A549 (cell line): ENCODE measurements at regions not wholly inside any gene's neighbourhood (a gene's known extent, or its start where the extent isn't known, plus 50 kb on each side); places are given as distances from the start of the nearest gene placed in this dataset.

ENCODE experiments used
- ATAC-seq, 2 experiments: fragments of 200-7000 bp in 1 of 2; fragments of >200 bp in 1 of 2; cut with Nextera tagmentation in 1 of 2; cut with Tn5 transposase in 1 of 2; 3 replicates each; pipeline versions ENCODE4 v1.8.0 to v1.9.1; 2018 to 2020; ENCODE audit warnings: mild to moderate bottlenecking in 1 of 2, moderate library complexity in 1 of 2
- CTCF ChIA-PET: fragments of 300-600 bp; sonication (Branson Sonifier 250); formaldehyde crosslinking; extraction: SDS; loops from one replicate; lab custom pipeline; 2021; ENCODE audit warnings: antibody characterized with exemption, inconsistent platforms; lab: Yijun Ruan, JAX
- POLR2A ChIA-PET: fragments of 350-600 bp; formaldehyde crosslinking; extraction: SDS; loops from one replicate; lab custom pipeline; 2021; ENCODE audit warnings: antibody characterized with exemption, inconsistent platforms; lab: Yijun Ruan, JAX
- DNase-seq, 2 experiments: peaks; one replicate each; pipeline versions ENCODE4 v3.0.0 to v3.0.0-alpha.2; 2011 to 2016; ENCODE audit warnings: low read depth in 1 of 2, low spot score in 1 of 2
- FAIRE-seq: peaks from 2 replicates; lab custom pipeline; 2011; peaks lifted over from hg19 to GRCh38; lab: Jason Lieb, UNC
- H3K27ac ChIP-seq, 2 experiments: fragments of >200 bp; sonication (Bioruptor Twin); formaldehyde crosslinking; 3 replicates each; pipeline ENCODE4 v1.5.1; 2016 to 2017
- H3K4me1 ChIP-seq: fragments of >200 bp; sonication (Bioruptor Twin); formaldehyde crosslinking; 3 replicates; pipeline ENCODE4 v1.6.1; 2016
- H3K4me2 ChIP-seq: fragments of >200 bp; sonication (Bioruptor Twin); formaldehyde crosslinking; 3 replicates; pipeline ENCODE4 v1.6.1; 2016
- H3K4me3 ChIP-seq: fragments of >200 bp; sonication (Bioruptor Twin); formaldehyde crosslinking; 3 replicates; pipeline ENCODE4 v1.5.1; 2016
- H3K9me3 ChIP-seq: fragments of >200 bp; sonication (Bioruptor Twin); formaldehyde crosslinking; 3 replicates; pipeline ENCODE4 v1.6.1; 2016
- CEBPB ChIP-seq, 2 experiments: fragments of >200 bp in 1 of 2; sonication (Bioruptor Twin) in 1 of 2; formaldehyde crosslinking in 1 of 2; IDR thresholded peaks; 2 replicates each; pipeline ENCODE4 v1.6.1; 2012 to 2016
- CHD2 ChIP-seq: fragments of 150-350 bp; IDR thresholded peaks from 2 replicates; pipeline ENCODE4 v1.6.1; 2014; ENCODE audit warnings: low read length; ENCODE audit not compliant: partially characterized antibody
- CHD4 ChIP-seq: fragments of 200-600 bp; sonication (generic); IDR thresholded peaks from 2 replicates; pipeline ENCODE4 v1.6.1; 2016; ENCODE audit warnings: antibody characterized with exemption, mild to moderate bottlenecking, borderline replicate concordance
- EHF ChIP-seq: fragments of 250-450 bp; sonication (Bioruptor Pico); IDR thresholded peaks from 2 replicates; pipeline ENCODE4 v1.5.0; 2020; ENCODE audit warnings: mild to moderate bottlenecking
- EP300 ChIP-seq, 2 experiments: fragments of >200 bp; sonication (Bioruptor Twin); formaldehyde crosslinking; IDR thresholded peaks; 2 replicates in 1 of 2; 3 replicates in 1 of 2; pipeline ENCODE4 v1.6.1; 2016 to 2017
- HDAC2 ChIP-seq: fragments of 200-600 bp; sonication (generic); IDR thresholded peaks from 2 replicates; pipeline ENCODE4 v1.6.1; 2016
- HEYL ChIP-seq: fragments of 250-450 bp; sonication (Bioruptor Pico); IDR thresholded peaks from 2 replicates; pipeline ENCODE4 v1.8.0; 2021; ENCODE audit warnings: mild to moderate bottlenecking, moderate library complexity
- HOXA7 ChIP-seq: fragments of 250-450 bp; sonication (Bioruptor Pico); IDR thresholded peaks from 2 replicates; pipeline ENCODE4 v1.5.0; 2020; ENCODE audit warnings: mild to moderate bottlenecking, moderate library complexity
- HOXB13 ChIP-seq: fragments of 250-450 bp; sonication (Bioruptor Pico); IDR thresholded peaks from 2 replicates; pipeline ENCODE4 v1.5.0; 2020; ENCODE audit warnings: low read depth, mild to moderate bottlenecking, moderate library complexity
- KDM5A ChIP-seq: fragments of 200-600 bp; sonication (generic); IDR thresholded peaks from 2 replicates; pipeline ENCODE4 v1.6.1; 2016; ENCODE audit warnings: antibody characterized with exemption, mild to moderate bottlenecking
- MAZ ChIP-seq: fragments of 150-350 bp; IDR thresholded peaks from 2 replicates; pipeline ENCODE4 v1.6.1; 2014; ENCODE audit warnings: antibody characterized with exemption, low read depth, low read length, borderline replicate concordance
- NFE2L2 ChIP-seq: fragments of 150-350 bp; conservative IDR thresholded peaks from 2 replicates; pipeline ENCODE4 v1.6.1; 2014; ENCODE audit warnings: low read length
- NR3C1 ChIP-seq: fragments of >200 bp; sonication (Bioruptor Twin); formaldehyde crosslinking; IDR thresholded peaks from 3 replicates; pipeline ENCODE4 v1.6.1; 2017
- PBX3 ChIP-seq: IDR thresholded peaks from 2 replicates; pipeline ENCODE4 v1.6.1; 2012
- SREBF2 ChIP-seq: fragments of 450-650 bp; IDR thresholded peaks from 2 replicates; pipeline ENCODE4 v1.6.1; 2014; ENCODE audit warnings: mild to moderate bottlenecking, moderate library complexity
- TP53 ChIP-seq: fragments of 250-450 bp; sonication (Bioruptor Pico); IDR thresholded peaks from 2 replicates; pipeline ENCODE4 v1.5.0; 2021; ENCODE audit warnings: mild to moderate bottlenecking, moderate library complexity
- ZC3H11A ChIP-seq: fragments of 450-650 bp; IDR thresholded peaks from 2 replicates; pipeline ENCODE4 v1.6.1; 2014; ENCODE audit warnings: antibody characterized with exemption, mild to moderate bottlenecking
- ZFP36 ChIP-seq: fragments of 450-650 bp; IDR thresholded peaks from 2 replicates; pipeline ENCODE4 v1.6.1; 2014; ENCODE audit warnings: borderline replicate concordance; ENCODE audit not compliant: partially characterized antibody
- WGBS: methylation state at CpG from one replicate; pipeline ENCODE4 v1.1.6; 2017; ENCODE audit errors: missing lambda C conversion rate; 5-methylcytosine and 5-hydroxymethylcytosine counted together
- TF ChIP-seq, protein P1 (sequence below): fragments of >200 bp; sonication (Bioruptor Twin); formaldehyde crosslinking; IDR thresholded peaks from 3 replicates; pipeline ENCODE4 v1.6.1; 2016
- TF ChIP-seq, protein P2 (sequence below): fragments of >200 bp; sonication (Bioruptor Twin); formaldehyde crosslinking; IDR thresholded peaks from 3 replicates; pipeline ENCODE4 v1.5.1; 2016
- TF ChIP-seq, protein P3 (sequence below): fragments of 250-450 bp; sonication (Bioruptor Pico); IDR thresholded peaks from 2 replicates; pipeline ENCODE4 v1.5.0; 2021; ENCODE audit warnings: mild to moderate bottlenecking, moderate library complexity, borderline replicate concordance

GRCh38 chrX:149363965-149364364 lies 141.1 kb downstream of the IDS start:
- ChIA-PET POLR2A (no interaction called here), CTCF (no interaction called here)
- ATAC-seq: no peak

DNA sequence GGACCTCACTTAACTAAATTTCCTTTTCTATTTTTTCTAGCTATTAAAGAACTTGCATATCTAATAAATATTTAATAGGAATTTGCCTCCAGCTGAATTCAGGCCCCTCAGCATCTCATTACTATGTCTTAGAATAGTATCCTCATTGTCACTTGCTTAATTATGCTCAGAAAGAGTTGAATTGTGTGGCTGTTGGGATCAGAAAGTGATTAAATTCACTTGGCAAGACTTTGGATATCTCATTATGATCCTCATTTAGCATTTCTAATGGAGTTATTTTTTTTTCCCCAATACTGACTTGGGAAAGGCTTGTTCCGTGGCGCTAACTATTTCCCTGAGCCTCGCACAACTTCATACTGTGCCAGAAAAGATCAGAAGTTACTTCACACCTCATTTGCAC lies 158.8 kb downstream of the IDS start:
- TF ChIP-seq CHD4: no peak
- TF ChIP-seq CHD2: no peak
- no peak for TF ChIP-seq EP300 (IDR thresholded peaks at IDR 0.05)
- no peak for TF ChIP-seq MAZ
- TF ChIP-seq PBX3: no peak
- no peak for TF ChIP-seq ZC3H11A
- no peak for FAIRE-seq
- ChIA-PET POLR2A (no interaction called here), CTCF (no interaction called here)
- ATAC-seq: no peak
- no peaks in the 10 kb centered on the region for H3K4me1 ChIP-seq
- H3K27ac ChIP-seq: no peak overlapping the region
- no peak overlapping the region for H3K4me2 ChIP-seq
- 43% methylated on average over 3 of the region's 3 CpGs for WGBS
- H3K4me3 ChIP-seq: no peak overlapping the region
- DNase-seq: no peak
- no peaks in the 10 kb centered on the region for H3K9me3 ChIP-seq

More at GRCh38 chrX:149363965-149364364, 141.1 kb downstream of the IDS start:
- Histone ChIP-seq H3K4me2 (no peak overlapping the region), H3K9me3 (no peaks in the 10 kb centered on the region), H3K4me1 (no peaks in the 10 kb centered on the region), H3K4me3 (no peak overlapping the region), H3K27ac (no peak overlapping the region)
- FAIRE-seq: no peak
- DNase-seq: no peak
- WGBS: 14% methylated on average over 2 of the region's 2 CpGs
- no peak for TF ChIP-seq KDM5A
- TF ChIP-seq HEYL: no peak
- no peak for TF ChIP-seq EHF (CRISPR knock-in tag)
- TF ChIP-seq, protein P1, sequence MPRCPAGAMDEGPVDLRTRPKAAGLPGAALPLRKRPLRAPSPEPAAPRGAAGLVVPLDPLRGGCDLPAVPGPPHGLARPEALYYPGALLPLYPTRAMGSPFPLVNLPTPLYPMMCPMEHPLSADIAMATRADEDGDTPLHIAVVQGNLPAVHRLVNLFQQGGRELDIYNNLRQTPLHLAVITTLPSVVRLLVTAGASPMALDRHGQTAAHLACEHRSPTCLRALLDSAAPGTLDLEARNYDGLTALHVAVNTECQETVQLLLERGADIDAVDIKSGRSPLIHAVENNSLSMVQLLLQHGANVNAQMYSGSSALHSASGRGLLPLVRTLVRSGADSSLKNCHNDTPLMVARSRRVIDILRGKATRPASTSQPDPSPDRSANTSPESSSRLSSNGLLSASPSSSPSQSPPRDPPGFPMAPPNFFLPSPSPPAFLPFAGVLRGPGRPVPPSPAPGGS: no peak
- no peak for TF ChIP-seq HDAC2
- no peak for TF ChIP-seq NR3C1
- TF ChIP-seq, protein P2, sequence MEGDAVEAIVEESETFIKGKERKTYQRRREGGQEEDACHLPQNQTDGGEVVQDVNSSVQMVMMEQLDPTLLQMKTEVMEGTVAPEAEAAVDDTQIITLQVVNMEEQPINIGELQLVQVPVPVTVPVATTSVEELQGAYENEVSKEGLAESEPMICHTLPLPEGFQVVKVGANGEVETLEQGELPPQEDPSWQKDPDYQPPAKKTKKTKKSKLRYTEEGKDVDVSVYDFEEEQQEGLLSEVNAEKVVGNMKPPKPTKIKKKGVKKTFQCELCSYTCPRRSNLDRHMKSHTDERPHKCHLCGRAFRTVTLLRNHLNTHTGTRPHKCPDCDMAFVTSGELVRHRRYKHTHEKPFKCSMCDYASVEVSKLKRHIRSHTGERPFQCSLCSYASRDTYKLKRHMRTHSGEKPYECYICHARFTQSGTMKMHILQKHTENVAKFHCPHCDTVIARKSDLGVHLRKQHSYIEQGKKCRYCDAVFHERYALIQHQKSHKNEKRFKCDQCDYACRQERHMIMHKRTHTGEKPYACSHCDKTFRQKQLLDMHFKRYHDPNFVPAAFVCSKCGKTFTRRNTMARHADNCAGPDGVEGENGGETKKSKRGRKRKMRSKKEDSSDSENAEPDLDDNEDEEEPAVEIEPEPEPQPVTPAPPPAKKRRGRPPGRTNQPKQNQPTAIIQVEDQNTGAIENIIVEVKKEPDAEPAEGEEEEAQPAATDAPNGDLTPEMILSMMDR: no peak

DNA sequence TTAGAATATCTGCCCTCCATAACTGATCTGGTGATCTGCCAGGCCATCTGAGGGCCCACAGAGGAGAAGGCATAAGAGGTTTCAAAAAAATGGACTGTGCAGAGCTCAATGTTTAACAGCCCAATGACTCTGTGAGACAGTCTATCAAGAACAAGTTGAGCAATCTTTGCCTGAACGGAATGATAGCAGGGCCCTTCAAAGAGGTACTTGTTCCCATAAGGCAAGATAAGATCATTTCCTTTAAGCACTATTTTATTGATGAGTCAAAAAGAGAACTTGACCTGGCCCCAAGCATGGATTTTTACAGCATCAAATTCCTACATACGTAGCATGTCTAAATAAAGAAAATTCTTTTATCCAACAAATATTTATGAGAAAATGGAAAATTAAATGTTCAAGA lies 182.8 kb downstream of the IDS start:
- TF ChIP-seq HOXA7 (CRISPR knock-in tag) (no peak), HOXB13 (CRISPR knock-in tag) (no peak), EHF (CRISPR knock-in tag) (no peak), SREBF2 (no peak), NFE2L2 (no peak), TP53 (no peak), CEBPB (IDR thresholded peaks at IDR 0.05) (no peak), ZFP36 (no peak)
- TF ChIP-seq, protein P3, sequence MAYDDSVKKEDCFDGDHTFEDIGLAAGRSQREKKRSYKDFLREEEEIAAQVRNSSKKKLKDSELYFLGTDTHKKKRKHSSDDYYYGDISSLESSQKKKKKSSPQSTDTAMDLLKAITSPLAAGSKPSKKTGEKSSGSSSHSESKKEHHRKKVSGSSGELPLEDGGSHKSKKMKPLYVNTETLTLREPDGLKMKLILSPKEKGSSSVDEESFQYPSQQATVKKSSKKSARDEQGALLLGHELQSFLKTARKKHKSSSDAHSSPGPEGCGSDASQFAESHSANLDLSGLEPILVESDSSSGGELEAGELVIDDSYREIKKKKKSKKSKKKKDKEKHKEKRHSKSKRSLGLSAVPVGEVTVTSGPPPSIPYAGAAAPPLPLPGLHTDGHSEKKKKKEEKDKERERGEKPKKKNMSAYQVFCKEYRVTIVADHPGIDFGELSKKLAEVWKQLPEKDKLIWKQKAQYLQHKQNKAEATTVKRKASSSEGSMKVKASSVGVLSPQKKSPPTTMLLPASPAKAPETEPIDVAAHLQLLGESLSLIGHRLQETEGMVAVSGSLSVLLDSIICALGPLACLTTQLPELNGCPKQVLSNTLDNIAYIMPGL (CRISPR knock-in tag): no peak
- TF ChIP-seq, all 56 proteins: peak for 0
- ChIA-PET POLR2A (no interaction called here), CTCF (no interaction called here)
- FAIRE-seq: no peak
- H3K27ac ChIP-seq: no peak overlapping the region
- no peaks in the 10 kb centered on the region for H3K9me3 ChIP-seq
- H3K4me2 ChIP-seq: no peak overlapping the region
- no peak for ATAC-seq
- H3K4me3 ChIP-seq: no peak overlapping the region
- no peaks in the 10 kb centered on the region for H3K4me1 ChIP-seq
- WGBS: 25% methylated on average over 2 of the region's 2 CpGs
- no peak for DNase-seq
